SK-N-SH treated with all-trans-retinoic acid at 6 μM for 48 hours (cell line): ENCODE measurements at regions not wholly inside any gene's neighbourhood (a gene's known extent, or its start where the extent isn't known, plus 50 kb on each side); places are given as distances from the start of the nearest gene placed in this dataset.
A peak's percentile ranks its signal among the peaks of the same experiment; 100 is the strongest.

Source experiments
- ATAC-seq: fragments of 200-7000 bp; cut with Tn5 transposase; 3 replicates; pipeline ENCODE4 v1.9.1; 2020; ENCODE audit warnings: mild to moderate bottlenecking, moderate library complexity
- ARNTL ChIP-seq: fragments of 450-650 bp; formaldehyde crosslinking; IDR thresholded peaks from 2 replicates; pipeline ENCODE4 v1.5.0; 2020; ENCODE audit warnings: low read depth, mild to moderate bottlenecking, moderate library complexity, borderline replicate concordance
- BACH2 ChIP-seq: fragments of 250-450 bp; sonication (Bioruptor Pico); IDR thresholded peaks from 2 replicates; pipeline ENCODE4 v1.9.0; 2021; ENCODE audit warnings: mild to moderate bottlenecking, borderline replicate concordance
- CREB5 ChIP-seq: fragments of 250-450 bp; sonication (Bioruptor Pico); IDR thresholded peaks from 2 replicates; pipeline ENCODE4 v1.5.1; 2020; ENCODE audit warnings: low read depth, mild to moderate bottlenecking, moderate library complexity
- CSDC2 ChIP-seq: fragments of 250-450 bp; sonication (Bioruptor Pico); IDR thresholded peaks from 2 replicates; pipeline ENCODE4 v1.5.0; 2020; ENCODE audit warnings: mild to moderate bottlenecking, moderate library complexity
- GLIS3 ChIP-seq: fragments of 250-450 bp; sonication (Bioruptor Pico); IDR thresholded peaks from 2 replicates; pipeline ENCODE4 v1.5.0; 2020; ENCODE audit warnings: mild to moderate bottlenecking, moderate library complexity
- ISL1 ChIP-seq: fragments of 250-450 bp; sonication (Bioruptor Pico); IDR thresholded peaks from 2 replicates; pipeline ENCODE4 v2.1.2; 2022; ENCODE audit warnings: mild to moderate bottlenecking, moderate library complexity
- OSR1 ChIP-seq: fragments of 250-450 bp; sonication (Bioruptor Pico); IDR thresholded peaks from 2 replicates; pipeline ENCODE4 v1.8.0; 2022; ENCODE audit warnings: moderate library complexity, mild to moderate bottlenecking, inconsistent platforms
- PPARA ChIP-seq: fragments of 250-450 bp; sonication (Bioruptor Pico); IDR thresholded peaks from 2 replicates; pipeline ENCODE4 v1.5.0; 2020; ENCODE audit warnings: mild to moderate bottlenecking, borderline replicate concordance
- RARB ChIP-seq: fragments of 250-450 bp; sonication (Bioruptor Pico); IDR thresholded peaks from 2 replicates; pipeline ENCODE4 v1.8.0; 2021; ENCODE audit warnings: mild to moderate bottlenecking, moderate library complexity
- SNAI2 ChIP-seq: fragments of 250-450 bp; sonication (Bioruptor Pico); IDR thresholded peaks from 2 replicates; pipeline ENCODE4 v1.5.0; 2020; ENCODE audit warnings: mild to moderate bottlenecking, moderate library complexity
- TCF4 ChIP-seq: fragments of 250-450 bp; sonication (Bioruptor Pico); IDR thresholded peaks from 2 replicates; pipeline ENCODE4 v1.8.0; 2021; ENCODE audit warnings: mild to moderate bottlenecking, moderate library complexity, borderline replicate concordance
- TOX ChIP-seq: fragments of 250-450 bp; sonication (Bioruptor Pico); IDR thresholded peaks from 2 replicates; pipeline ENCODE4 v1.8.0; 2021; ENCODE audit warnings: mild to moderate bottlenecking, moderate library complexity, borderline replicate concordance
- ZC3H10 ChIP-seq: fragments of 250-450 bp; sonication (Bioruptor Pico); IDR thresholded peaks from 2 replicates; pipeline ENCODE4 v1.5.1; 2021; ENCODE audit warnings: mild to moderate bottlenecking, moderate library complexity
- ZFP30 ChIP-seq: fragments of 450-650 bp; formaldehyde crosslinking; IDR thresholded peaks from 2 replicates; pipeline ENCODE4 v1.5.0; 2022; ENCODE audit warnings: mild to moderate bottlenecking, moderate library complexity
- ZNF565 ChIP-seq: fragments of 450-650 bp; formaldehyde crosslinking; conservative IDR thresholded peaks from 2 replicates; pipeline ENCODE4 v1.5.0; 2020; ENCODE audit warnings: low read depth, mild to moderate bottlenecking, moderate library complexity
- ZNF70 ChIP-seq: fragments of 450-650 bp; formaldehyde crosslinking; IDR thresholded peaks from 2 replicates; pipeline ENCODE4 v1.5.0; 2020; ENCODE audit warnings: mild to moderate bottlenecking, moderate library complexity
- ZNF8 ChIP-seq: fragments of 450-650 bp; formaldehyde crosslinking; IDR thresholded peaks from 2 replicates; pipeline ENCODE4 v1.5.0; 2020; ENCODE audit warnings: mild to moderate bottlenecking, moderate library complexity
- TF ChIP-seq, protein P1 (sequence below): fragments of 250-450 bp; sonication (Bioruptor Pico); IDR thresholded peaks from 2 replicates; pipeline ENCODE4 v1.5.1; 2021; ENCODE audit warnings: mild to moderate bottlenecking, moderate library complexity
- TF ChIP-seq, protein P2 (sequence below): fragments of 250-450 bp; sonication (Bioruptor Pico); IDR thresholded peaks from 2 replicates; pipeline ENCODE4 v1.8.0; 2021; ENCODE audit warnings: low read depth, mild to moderate bottlenecking, moderate library complexity, borderline replicate concordance
- TF ChIP-seq, protein P3 (sequence below): fragments of 250-450 bp; sonication (Bioruptor Pico); IDR thresholded peaks from 2 replicates; pipeline ENCODE4 v1.5.0; 2020; ENCODE audit warnings: mild to moderate bottlenecking, moderate library complexity

GRCh38 chr10:58925381-58925780 is 251.1 kb upstream of the PHYHIPL start:
- ATAC-seq = no peak
- TF ChIP-seq, protein P1, sequence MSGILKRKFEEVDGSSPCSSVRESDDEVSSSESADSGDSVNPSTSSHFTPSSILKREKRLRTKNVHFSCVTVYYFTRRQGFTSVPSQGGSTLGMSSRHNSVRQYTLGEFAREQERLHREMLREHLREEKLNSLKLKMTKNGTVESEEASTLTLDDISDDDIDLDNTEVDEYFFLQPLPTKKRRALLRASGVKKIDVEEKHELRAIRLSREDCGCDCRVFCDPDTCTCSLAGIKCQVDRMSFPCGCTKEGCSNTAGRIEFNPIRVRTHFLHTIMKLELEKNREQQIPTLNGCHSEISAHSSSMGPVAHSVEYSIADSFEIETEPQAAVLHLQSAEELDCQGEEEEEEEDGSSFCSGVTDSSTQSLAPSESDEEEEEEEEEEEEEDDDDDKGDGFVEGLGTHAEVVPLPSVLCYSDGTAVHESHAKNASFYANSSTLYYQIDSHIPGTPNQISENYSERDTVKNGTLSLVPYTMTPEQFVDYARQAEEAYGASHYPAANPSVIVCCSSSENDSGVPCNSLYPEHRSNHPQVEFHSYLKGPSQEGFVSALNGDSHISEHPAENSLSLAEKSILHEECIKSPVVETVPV (CRISPR knock-in tag) = no peak
- TF ChIP-seq ISL1 (no peak), RARB (CRISPR knock-in tag) (no peak), ZNF70 (CRISPR knock-in tag) (no peak), ZNF8 (CRISPR knock-in tag) (no peak), GLIS3 (CRISPR knock-in tag) (no peak), CSDC2 (CRISPR knock-in tag) (no peak), OSR1 (CRISPR knock-in tag) (no peak), ZC3H10 (CRISPR knock-in tag) (no peak)
- TF ChIP-seq, protein P2, sequence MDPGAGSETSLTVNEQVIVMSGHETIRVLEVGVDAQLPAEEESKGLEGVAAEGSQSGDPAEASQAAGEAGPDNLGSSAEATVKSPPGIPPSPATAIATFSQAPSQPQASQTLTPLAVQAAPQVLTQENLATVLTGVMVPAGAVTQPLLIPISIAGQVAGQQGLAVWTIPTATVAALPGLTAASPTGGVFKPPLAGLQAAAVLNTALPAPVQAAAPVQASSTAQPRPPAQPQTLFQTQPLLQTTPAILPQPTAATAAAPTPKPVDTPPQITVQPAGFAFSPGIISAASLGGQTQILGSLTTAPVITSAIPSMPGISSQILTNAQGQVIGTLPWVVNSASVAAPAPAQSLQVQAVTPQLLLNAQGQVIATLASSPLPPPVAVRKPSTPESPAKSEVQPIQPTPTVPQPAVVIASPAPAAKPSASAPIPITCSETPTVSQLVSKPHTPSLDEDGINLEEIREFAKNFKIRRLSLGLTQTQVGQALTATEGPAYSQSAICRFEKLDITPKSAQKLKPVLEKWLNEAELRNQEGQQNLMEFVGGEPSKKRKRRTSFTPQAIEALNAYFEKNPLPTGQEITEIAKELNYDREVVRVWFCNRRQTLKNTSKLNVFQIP = no peak

DNA sequence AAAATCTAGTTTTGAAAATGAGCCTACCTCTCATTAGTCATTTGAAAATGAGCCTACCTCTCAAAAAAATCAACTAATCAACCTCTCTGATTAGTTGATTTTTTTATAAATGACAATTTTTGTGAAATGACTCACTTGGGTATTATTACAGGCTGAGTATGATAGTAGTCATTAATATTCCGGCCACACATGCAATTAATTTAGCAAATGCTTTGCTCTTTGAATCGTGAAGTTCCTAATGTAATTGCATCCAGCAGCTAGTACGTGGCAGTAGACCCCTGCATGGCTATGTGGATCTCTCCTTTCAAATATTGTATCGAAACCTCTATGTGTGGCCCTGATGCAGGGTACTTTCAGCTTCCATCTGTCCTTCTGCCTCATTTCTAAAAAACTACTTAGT is 245.9 kb upstream of the PHYHIPL start:
- no peak for TF ChIP-seq ARNTL (CRISPR knock-in tag)
- no peak for TF ChIP-seq PPARA (CRISPR knock-in tag)
- no peak for TF ChIP-seq CSDC2 (CRISPR knock-in tag)
- no peak for TF ChIP-seq SNAI2
- TF ChIP-seq TOX (CRISPR knock-in tag) = no peak
- TF ChIP-seq ZC3H10 (CRISPR knock-in tag) = no peak
- no peak for TF ChIP-seq TCF4
- TF ChIP-seq BACH2 = no peak
- peak; percentile 83 for ATAC-seq

- no peak for ATAC-seq
- TF ChIP-seq PPARA (CRISPR knock-in tag) (no peak), CSDC2 (CRISPR knock-in tag) (no peak), CREB5 (CRISPR knock-in tag) (no peak), OSR1 (CRISPR knock-in tag) (no peak), GLIS3 (CRISPR knock-in tag) (no peak)
These were observed 244.3 kb upstream of the PHYHIPL start for GRCh38 chr10:58932126-58932525.

GRCh38 chr10:58932577-58933314 is 243.7 kb upstream of the PHYHIPL start:
- ATAC-seq = no peak

More at GRCh38 chr10:58932577-58933314, 243.7 kb upstream of the PHYHIPL start:
- no peak for TF ChIP-seq SNAI2
- TF ChIP-seq ZNF8 (CRISPR knock-in tag) = no peak
- TF ChIP-seq, protein P2 = no peak
- TF ChIP-seq, protein P3, sequence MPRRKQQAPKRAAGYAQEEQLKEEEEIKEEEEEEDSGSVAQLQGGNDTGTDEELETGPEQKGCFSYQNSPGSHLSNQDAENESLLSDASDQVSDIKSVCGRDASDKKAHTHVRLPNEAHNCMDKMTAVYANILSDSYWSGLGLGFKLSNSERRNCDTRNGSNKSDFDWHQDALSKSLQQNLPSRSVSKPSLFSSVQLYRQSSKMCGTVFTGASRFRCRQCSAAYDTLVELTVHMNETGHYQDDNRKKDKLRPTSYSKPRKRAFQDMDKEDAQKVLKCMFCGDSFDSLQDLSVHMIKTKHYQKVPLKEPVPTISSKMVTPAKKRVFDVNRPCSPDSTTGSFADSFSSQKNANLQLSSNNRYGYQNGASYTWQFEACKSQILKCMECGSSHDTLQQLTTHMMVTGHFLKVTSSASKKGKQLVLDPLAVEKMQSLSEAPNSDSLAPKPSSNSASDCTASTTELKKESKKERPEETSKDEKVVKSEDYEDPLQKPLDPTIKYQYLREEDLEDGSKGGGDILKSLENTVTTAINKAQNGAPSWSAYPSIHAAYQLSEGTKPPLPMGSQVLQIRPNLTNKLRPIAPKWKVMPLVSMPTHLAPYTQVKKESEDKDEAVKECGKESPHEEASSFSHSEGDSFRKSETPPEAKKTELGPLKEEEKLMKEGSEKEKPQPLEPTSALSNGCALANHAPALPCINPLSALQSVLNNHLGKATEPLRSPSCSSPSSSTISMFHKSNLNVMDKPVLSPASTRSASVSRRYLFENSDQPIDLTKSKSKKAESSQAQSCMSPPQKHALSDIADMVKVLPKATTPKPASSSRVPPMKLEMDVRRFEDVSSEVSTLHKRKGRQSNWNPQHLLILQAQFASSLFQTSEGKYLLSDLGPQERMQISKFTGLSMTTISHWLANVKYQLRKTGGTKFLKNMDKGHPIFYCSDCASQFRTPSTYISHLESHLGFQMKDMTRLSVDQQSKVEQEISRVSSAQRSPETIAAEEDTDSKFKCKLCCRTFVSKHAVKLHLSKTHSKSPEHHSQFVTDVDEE (CRISPR knock-in tag) = no peak
- no peak for TF ChIP-seq ZFP30
- no peak for TF ChIP-seq GLIS3 (CRISPR knock-in tag)
- TF ChIP-seq ZC3H10 (CRISPR knock-in tag) = no peak
- no peak for TF ChIP-seq ZNF565
